KBM-7 (cell line): ENCODE measurements at regions not wholly inside any gene's neighbourhood (a gene's known extent, or its start where the extent isn't known, plus 50 kb on each side); places are given as distances from the start of the nearest gene placed in this dataset.
"Not testable (repeated sequence)": the region's sequence is repeated elsewhere in the genome, so short reads cannot be mapped to it uniquely, and the experiment has no call there.

Experiments used
- DNase-seq: peaks from one replicate; pipeline ENCODE4 v3.0.0-alpha.2; 2015
- in situ Hi-C: fragments of 300-500 bp; cut with MboI; formaldehyde crosslinking; loops from 2 replicates; pipeline ENCODE4 v1.14.3; 2020; ENCODE audit warnings: low sequenced_read_pairs, low pct_unique_long_range_greater_than_20kb, mixed read lengths

DNA sequence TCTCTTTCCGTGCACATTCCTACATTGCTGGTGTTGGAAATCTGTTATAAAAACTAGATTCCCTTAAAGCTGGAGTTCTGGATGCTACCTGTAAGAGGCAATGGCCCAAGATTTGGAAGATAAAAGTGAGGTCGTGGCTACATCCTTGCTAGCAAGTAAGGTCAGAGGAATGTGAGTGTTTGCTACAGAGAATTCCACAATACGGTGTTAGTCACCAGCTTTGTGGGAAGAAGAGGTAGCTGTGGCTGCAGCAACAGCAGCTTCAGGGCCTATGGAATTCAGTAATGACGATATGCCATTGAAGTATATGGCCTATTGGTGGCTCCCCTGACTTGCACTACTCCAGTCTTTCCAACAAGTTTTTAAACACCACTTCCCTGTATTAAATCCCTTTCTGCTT, 227.7 kb upstream of the TMEM260 start:
- in situ Hi-C loops, result no loop called here
- no peak for DNase-seq

DNA sequence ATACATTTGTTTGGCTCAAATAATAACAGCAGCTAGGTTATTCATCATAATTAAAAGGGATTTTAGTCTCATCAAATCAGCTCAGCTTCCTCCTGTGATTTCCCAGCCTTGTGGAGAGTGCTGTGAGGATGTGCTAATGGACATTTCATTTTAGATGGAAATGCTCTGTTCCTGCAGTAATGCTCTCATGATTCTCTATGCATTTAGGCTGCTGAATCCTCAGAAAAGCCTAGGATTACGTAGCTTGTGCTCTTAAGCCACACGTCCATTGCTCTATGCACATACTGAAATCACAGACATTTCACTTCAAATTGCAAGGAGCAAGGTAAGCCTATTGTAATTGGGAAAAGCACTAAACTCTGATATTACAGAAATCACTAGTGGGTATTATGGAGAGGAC, 226.6 kb upstream of the TMEM260 start:
- in situ Hi-C loops, result no loop called here
- DNase-seq, result no peak

DNA sequence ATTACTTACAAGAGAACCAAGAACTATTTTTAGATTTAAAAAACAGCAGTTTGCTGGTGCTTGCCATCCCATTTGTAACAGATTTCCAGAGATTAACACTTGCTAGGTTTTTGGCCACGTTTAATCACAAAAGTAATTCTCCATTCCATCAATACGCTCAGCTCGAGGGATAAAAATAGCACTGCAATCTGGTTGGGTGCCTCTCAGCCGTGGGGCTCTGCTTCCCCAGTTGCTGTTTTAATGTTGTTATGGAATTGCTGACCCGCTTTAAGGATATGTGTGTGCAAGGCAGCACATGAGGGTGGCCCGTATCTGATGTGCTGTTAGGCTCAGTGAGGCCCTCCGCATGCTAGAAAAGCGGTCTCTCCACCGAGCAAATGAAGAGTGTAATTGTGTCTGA, 222.2 kb upstream of the TMEM260 start:
- no peak for DNase-seq
- in situ Hi-C loops, result no loop called here

DNA sequence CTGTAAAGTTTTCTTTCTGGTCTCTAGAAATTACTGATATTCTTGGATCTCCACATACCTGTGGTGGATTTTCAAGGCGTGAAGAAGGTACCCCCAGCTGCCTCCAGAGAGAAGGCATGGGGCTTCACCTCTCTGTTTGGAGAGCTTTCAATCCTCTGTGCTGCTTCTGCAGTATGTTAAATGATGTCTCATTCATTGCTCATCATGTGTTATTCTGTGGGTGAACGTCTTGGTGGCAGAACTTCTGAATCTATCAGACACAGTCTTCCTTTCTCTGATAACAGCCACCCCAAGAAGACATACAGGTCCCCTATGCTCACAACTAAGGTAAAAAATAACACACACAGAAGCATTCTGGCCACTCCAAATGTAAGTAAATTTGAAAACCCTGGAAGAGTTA, 221.3 kb upstream of the TMEM260 start:
- no peak for DNase-seq
- in situ Hi-C loops, result no loop called here

DNA sequence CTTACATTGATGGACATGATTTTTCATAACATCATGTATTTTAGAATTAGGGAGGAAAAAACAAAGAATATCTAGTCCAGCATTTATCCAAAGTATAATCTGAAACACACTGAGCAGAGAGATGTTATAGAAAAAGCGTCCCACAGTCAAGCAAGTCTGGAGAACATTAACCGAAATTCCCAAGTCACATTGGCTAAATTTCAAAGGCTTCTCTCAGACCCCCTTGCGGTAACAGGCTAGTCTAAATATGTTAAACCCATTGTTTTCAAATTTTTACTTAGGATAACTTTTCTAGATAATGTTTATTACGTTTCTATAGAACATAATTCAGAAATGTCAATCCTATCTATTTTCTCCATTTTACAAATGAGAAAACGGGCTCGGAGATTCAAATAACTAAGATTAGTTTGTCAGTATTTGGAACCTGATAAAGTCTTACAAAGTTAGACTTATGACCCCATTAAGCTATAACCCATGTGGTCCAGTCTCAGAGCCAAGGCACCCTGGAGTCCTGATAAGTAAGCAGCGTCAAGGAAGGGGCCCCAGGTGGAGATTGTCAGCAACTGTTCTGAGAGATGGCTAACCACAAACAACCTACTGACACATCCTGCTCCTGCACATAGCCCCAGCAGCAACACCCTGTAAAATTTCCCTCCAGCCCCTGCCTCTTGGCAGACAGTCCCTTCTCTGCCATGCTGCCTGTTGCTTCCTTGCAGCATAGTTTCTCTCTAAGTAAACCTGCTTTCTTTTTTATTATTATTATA, 220.6 kb upstream of the TMEM260 start:
- peak; percentile 46 for DNase-seq
- in situ Hi-C loops, result no loop called here

DNA sequence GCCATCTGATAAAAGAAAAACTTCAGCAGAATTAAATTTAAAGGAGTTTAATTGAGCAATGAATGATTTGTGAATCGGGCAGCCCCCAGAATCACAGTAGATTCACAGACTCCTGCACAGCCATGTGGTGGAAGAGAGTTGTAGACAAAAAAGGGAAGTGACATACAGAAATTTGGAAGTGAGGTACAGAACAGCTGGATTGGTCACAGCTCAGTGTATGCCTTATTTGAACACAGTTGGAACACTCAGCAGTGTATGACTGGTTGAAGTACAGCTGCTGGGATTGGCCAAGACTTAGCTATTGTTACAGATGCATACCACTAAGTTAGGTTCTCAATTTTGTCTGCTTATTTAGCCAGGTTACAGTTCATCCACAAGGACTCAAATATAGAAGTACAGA, 213.9 kb upstream of the TMEM260 start:
- DNase-seq, result peak; percentile 66
- in situ Hi-C loops, result not testable (repeated sequence)

DNA sequence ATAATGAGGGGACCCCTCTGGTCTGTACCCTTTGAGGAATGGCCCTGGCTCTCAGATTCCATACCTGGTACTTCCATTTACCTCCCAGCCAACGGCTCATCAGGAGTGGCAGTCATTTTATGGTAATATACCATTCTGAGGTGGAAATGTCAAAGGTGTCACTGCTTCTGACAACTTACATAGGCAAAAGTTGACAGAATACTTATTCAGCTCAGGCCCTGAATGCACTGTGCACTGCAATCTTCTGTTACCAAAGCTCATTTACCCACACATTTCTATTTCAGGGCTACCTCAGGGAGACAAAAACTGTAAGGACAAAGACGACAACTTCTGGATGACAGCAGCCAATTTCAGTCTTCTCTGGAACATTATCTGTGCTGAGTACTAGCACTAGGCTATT, 212.2 kb upstream of the TMEM260 start:
- in situ Hi-C loops, result no loop called here

DNA sequence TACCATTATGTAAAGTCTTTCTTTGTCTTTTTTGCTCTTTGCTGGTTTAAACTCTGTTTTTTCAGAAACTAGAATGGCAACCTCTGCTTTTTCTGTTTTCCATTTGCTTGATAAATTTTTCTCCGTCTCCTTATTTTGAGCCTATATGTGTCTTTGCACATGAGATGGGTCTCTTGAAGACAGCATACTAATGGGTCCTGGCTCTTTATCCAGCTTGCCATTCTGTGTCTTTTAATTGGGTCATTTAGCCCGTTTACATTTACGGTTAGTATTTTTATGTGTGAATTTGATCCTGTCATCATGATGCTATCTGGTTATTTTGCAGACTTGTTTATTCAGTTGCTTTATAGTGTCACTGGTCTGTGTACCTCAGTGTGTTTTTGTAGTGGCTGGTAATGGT, 207.9 kb upstream of the TMEM260 start:
- in situ Hi-C loops, result no loop called here
- no peak for DNase-seq

More for the DNA sequence above, 212.2 kb upstream of the TMEM260 start:
- DNase-seq, result no peak

DNA sequence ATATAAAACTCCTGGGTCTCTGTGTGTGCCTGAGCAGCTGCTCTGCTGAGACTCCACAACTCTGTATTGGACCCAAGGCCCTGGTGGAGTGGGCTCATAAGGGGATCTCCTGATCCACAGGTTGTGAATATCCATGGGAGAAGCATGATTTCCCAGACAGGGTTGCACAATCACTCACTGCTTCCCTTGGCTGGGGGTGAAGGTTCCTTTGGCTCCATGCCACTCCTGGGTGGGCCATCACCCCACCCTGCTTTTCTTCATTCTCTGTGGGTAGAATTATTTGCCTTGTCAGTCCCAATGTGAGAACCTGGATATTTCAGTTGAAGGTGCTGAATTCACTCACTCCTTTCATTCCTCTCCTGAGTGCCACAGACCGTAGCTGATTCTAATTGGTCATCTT, 205.2 kb upstream of the TMEM260 start:
- in situ Hi-C loops, result no loop called here
- DNase-seq, result no peak

DNA sequence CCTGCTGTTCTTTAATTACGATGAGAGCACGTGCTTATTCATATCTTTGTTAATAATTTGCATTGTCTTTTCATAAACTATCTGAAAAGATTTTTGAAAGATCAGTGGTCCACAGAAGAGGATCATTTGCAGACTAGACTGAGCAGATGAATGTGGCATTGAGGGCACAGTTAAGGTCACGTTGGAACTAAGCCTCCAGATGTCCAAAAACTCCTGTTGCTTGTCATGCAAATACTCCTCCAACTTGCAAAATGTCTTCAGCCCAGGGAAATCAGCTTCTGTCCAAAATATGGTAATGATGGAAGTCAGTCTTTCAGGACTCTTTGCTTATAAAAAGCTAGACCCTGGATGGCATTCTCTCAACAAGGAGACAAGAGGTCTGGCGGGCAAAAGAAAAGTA, 201.6 kb upstream of the TMEM260 start:
- in situ Hi-C loops, result no loop called here
- no peak for DNase-seq

DNA sequence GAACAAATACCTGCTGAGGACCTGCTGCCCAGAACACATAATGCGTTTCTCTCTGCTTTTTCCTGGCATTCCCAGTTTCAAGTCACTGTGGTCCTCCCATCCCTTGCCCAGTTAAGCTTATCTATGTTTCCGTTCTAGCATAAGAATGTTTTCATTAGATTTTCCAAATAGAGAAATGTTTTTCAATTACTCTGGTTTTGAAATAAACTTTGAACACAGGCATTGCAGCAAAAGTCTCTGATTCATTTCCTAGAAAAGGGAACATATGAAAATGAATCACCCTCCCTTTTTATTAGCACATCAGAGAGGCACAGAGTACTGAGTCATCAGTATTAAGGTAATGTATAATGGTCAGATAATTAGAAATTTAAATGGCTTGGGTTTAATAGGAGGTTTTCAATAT, 201.1 kb upstream of the TMEM260 start:
- DNase-seq, result no peak

DNA sequence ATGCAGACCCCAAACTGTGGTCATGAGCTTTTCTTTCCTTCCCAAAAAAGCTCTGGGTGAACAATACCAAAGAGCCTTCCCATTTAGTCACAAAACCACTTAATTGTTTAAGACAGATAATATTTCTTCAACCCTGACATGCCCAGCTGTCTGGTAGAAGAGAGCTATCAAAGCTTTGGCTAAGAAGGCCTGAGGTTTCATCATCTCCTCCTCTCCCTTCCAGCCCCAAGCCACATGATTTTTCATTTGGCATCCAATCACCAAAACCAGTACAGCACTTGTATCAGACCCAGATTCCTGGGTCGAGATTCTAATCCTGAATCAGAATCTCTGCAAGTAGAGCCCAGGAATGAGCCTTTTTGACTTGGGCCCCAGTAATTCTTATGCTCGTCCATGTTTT, 199.6 kb upstream of the TMEM260 start:
- in situ Hi-C loops, result no loop called here
- no peak for DNase-seq

More for the DNA sequence above, 201.1 kb upstream of the TMEM260 start:
- in situ Hi-C loops, result no loop called here

DNA sequence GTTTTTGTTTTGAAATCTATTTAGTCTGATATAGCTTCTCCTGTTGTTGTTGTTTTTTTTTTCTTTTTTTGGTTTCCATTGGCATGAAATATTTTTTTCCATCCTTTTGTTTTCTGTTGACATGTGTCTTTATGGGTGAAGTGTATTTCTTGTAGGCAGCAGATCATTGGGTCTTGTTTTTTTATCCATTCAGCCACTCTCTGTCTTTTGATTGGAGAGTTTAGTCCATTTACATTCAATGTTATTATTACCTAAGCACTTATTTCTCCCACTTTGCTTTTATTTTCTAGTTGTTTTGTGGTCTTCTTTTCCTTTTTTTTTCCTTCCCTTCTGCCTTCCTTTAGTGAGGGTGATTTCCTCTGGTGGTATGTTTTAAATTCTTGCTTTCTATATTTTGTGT, 193.6 kb upstream of the TMEM260 start:
- in situ Hi-C loops, result no loop called here
- DNase-seq, result no peak

DNA sequence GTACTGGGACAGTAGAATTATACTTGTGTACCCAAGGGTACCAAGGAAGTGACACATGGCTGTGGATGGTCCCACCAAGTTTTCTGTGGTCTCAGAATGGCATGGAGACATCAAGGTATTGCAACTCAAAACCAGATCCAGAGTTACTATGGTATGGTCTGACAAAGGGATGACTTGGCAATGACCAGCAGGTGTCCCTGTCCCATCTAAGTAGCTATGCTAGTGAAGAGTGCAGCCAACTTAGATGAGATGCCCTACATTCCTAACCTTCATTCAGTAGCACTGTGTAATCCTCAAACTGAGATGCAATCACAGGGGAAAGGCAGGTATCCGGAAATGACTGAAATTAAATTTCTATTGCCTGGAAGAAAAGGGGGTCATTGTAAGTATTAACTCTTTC, 188.7 kb upstream of the TMEM260 start:
- no peak for DNase-seq
- in situ Hi-C loops, result no loop called here

DNA sequence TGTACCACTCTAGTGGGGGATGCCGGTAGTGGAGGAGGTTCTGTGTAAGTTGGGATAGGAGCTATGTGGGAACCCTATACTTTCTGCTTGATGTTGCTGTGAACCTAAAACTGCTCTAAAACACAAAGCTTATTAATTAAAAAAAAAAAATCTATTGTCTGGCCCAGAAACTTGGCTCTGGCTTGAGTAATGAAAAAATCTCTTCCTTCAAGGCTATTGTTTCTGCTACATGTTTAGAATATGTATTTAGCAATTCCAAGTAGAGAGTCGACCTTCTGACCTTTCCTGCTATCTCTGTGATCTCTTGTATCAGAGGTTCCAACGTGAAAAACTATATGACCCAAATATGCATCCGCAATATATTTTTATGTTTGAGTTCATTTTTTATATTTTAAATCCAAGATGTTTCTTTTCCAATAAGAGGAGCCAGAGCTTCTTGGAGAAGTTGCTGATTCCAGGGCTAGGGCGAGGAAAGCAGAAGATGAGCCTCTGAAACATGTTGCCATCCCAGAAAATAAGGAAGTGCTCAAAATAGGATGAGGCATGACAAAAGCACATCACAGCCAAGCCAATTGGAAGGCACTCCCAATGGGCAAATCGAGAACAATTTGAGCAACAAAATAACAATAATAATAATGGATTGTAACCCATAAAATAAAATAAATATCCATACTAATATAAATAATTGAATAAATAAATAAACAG, 184.6 kb upstream of the TMEM260 start:
- in situ Hi-C loops, result no loop called here
- DNase-seq, result peak; percentile 29

DNA sequence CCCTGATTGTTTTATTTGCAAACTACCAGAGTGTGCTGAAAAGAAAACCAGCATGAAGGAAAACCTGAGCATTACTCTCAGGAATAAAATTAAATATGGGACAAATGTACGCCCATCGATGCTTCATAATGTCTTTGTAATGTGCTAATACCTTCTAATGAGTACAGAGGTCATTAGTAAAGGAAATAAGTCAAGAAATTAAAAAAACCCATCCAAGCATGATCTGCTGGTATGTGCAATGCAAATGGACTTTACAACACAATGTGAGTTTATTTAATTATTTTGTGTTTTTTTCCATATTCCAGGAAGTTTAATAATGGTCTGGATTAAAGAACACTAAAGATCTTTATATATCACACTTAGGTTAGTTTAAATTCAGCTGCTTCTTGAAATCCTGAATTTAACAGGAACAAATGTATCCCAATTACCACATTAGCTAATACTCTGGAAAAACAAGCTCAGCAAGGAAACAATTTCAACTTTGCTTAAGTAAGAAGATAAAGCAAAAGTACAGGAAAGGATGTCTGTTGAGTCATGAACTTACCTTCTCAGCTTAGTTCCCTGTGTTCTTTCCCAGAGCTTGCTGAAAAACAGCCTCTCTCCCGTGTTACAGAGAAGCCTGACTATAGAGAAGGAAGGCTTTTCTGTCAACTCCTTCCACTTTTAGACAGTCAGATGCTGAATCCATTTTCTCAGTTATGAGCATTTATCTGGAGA, 179.3 kb upstream of the TMEM260 start:
- in situ Hi-C loops, result no loop called here
- no peak for DNase-seq

DNA sequence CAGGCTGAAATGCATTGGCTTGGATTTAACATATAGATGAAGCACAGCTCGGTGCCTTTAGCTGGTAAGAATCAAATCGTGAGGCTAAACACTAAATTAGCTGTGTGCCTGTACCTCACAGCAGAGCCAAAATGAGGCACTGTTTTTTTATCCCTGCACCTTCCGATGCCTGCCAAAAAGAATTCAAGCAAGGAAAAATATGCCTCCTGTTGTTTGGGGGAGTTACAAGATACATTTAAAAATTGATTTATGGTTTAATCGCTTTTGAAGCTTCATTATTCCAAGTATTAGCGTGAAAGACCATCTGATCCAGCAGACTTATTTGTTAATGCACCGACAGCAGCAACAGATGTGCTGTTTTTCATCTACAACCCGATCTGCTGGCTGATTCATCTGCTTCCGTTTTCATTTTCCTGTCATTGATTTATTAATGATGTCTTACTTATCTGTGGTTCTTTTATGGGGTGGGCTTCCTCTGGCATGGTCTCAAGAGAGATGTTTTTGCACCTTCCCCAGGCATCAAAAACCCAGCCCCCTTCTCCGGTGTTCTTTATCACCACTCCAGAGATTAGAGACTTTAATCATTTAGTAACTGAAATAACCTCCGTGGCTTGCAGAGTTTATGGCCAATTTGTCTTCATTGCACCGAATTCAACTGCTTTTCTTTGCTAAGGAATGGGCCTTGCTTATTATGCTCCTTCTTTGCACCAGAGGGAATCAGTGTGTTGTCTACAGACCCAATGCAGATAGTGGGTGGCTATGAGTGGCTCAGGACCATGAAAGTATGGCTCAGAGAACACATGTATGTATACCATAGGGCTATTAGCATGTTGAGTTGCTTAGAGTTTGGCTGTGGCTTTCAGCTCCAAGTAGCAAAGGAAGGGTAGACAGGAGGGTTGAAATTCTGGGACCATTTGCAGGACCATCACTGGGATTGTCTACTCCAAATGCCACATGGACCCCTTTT, 166.8 kb upstream of the TMEM260 start:
- in situ Hi-C loops, result no loop called here
- DNase-seq, result peak; percentile 71

DNA sequence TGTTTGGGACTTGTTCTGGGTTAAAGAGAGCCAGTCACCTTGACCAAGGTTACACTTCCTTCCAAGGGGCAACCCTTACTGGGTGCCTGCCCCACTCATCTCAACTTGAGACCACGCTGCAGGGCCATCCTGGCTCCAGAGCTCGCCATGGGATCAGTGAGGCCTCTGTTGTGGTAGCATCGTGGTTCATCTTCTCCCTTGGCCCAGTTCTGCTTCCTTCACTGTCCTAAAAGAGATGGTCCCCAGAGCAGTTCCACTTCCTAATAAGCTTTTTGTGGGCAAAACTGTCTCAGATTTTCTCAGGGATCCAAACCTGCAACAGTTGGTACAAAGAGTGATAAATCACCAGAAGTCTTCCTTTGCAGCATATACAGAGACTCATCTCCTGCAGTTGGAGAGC, 165.9 kb upstream of the TMEM260 start:
- in situ Hi-C loops, result no loop called here
- no peak for DNase-seq

DNA sequence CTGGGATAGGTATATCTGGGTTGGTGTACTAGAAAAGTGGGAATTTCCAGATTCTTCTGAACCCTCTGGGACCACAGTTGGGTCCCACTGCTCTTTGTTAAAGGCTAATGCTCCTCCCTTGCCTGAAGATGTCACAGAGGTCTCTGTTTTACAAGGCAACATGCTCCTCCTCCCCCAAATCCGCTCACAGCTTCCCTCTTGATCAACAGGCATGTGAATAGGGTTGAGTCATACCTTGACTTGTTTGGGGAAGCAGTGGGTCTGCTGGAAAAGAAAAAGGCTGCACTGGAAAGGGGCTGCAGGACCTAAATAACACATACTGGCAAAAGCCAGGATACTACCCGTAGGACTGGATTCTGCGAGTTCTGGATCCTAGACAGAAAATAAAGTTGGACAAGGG, 165.4 kb upstream of the TMEM260 start:
- in situ Hi-C loops, result no loop called here
- peak; percentile 43 for DNase-seq
